ENCODE measurements at regions not wholly inside any gene's neighbourhood (a gene's known extent, or its start where the extent isn't known, plus 50 kb on each side); places are given as distances from the start of the nearest gene placed in this dataset.

DNA sequence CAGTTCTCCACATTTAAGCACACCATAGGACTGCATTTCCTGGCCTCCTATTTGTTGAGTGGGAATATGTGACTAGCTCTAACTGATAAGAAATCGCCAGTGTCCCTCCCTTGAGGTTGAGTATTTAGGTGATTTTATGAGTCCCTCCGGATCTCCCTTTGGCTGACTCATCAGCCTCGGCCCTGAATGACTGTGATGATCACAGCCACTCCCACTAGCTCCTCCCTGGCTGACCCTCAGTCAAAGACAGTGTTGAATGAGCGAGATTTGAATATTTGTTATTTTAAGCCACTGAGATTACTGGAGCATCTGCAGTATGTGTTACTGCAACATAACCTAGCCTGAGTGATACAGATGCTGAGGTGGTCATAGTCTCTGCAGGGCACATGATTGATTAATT lies 515.3 kb downstream of the EPHB1 start:
- no peak for DNase-seq

- no peak for DNase-seq
These were observed 516.6 kb downstream of the EPHB1 start for GRCh38 chr3:135311699-135312098.

DNA sequence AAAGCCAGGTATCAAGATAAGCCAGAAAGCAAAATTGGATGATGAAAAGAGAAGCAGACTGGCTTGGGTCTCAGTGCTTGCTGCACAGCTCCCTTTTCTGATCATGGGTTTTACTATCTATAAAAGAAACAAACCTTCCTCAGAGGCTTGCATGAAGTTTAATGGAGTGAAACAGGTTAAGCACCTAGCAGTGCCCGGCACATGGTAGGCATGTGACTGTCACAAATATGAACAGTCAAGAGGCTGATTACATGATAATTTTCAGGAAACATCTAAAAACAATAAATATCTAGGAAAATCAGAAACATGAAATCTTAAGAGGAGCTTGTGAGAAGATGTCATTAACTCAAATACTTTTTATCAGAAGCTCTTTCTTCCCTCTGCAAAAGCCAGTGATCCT lies 519.2 kb downstream of the EPHB1 start:
- DNase-seq, result no peak

DNA sequence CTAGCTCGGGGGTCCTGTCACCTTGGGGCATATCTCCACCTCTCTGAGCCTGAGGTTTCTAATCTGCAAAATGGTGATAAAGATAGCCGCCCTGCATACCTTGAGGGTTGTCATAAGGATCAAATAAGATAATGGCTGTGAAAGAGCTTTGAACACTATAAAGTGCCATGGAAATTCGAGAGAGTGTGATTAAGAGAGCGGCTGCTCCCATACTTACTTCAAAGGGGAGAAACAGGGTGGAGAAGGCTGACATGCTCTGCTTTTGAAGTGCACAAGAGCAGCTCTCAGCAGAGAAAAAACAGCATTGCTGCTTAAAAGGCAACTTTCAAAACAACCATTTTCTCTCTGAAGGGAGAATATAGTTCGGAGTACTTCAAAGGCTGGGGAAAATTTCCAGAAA lies 529.2 kb downstream of the EPHB1 start:
- DNase-seq, result no peak

GRCh38 chr3:135325096-135325495 lies 530.0 kb downstream of the EPHB1 start:
- DNase-seq, result no peak

DNA sequence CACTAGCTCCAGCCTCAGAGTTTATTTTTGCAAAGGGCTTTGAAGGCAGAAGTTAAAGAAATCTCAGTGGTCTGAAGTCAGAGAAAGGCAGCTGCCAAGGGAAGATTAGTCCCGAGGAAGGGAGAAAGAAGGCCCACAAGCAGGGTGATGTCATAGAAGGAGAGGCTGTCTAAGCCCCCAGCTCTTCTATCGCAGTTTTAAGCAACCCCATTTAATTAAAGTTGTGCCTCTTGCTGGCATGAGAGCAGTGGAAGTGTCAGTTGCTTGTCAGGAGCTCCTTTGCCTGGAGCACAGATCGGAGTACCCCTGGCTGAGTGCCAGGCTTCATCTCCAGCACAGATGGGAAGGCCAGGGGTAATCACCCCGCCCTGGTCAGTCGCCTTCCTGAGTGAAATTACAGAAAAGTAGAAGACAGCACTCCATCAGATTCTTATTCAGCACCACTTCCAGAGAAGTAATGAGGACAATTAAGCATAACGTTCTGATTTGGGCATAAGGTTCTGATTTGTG lies 530.7 kb downstream of the EPHB1 start:
- no peak for DNase-seq

GRCh38 chr3:135326851-135327250 lies 531.8 kb downstream of the EPHB1 start:
- DNase-seq, result no peak

GRCh38 chr3:135328036-135328435 lies 533.0 kb downstream of the EPHB1 start:
- no peak for DNase-seq

GRCh38 chr3:135329479-135329878 lies 534.4 kb downstream of the EPHB1 start:
- no peak for DNase-seq

- DNase-seq, result no peak
These were observed 542.1 kb downstream of the EPHB1 start for GRCh38 chr3:135337192-135337591.

GRCh38 chr3:135348690-135349089 lies 553.6 kb downstream of the EPHB1 start:
- DNase-seq, result no peak

DNA sequence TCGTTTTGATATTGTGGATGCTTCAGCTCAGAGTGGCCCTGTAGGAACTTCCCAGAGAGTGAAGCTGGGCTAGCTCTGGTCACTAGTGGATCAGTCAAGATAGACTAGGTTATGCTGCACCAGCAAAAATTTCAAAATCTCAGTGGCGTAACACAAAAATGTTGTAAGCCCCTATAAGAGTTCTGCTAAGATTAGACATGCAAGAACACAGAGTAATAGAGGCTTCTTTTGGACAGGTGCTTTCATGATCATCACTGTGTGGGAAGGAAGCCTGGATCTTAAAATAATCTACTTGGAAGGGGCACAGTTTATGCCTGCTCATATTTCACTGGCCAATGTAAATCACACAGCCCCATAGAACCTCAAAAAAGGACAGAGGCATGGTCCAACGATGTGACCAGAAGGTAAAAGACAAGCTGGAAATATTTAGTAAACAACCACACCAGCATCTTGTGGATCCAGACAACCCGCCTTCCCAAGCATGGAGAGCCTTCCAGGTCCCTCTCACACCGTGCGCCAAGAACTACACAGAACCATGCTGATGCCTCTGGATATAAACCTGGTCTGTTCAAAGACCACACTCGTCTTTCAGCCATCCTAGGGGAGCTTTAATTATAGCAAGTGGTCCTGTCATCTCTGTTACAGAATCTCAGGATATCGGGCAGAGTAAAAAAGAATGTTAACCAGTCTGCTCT lies 554.3 kb downstream of the EPHB1 start:
- DNase-seq, result no peak

DNA sequence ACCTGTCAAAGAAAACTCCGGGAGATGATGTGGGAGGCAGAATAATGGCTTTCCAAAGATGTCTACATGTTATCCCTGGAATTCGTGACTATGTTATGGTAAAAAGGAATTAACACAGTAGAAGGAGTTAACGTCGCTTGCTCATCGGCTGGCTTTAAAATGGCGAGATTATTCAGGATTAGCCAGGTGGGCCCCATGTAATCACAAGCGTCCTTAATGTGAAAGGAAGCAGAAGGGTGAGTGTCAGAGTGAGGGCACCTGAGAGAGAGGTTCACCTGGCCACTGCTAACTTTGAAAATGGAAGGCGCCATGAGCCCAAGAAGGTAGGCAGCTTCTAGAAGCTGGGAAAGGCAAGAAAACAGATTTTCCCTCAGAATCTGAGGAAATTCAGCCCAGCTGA lies 557.2 kb downstream of the EPHB1 start:
- DNase-seq, result no peak

GRCh38 chr3:135362889-135363288 lies 567.8 kb downstream of the EPHB1 start:
- no peak for DNase-seq

DNA sequence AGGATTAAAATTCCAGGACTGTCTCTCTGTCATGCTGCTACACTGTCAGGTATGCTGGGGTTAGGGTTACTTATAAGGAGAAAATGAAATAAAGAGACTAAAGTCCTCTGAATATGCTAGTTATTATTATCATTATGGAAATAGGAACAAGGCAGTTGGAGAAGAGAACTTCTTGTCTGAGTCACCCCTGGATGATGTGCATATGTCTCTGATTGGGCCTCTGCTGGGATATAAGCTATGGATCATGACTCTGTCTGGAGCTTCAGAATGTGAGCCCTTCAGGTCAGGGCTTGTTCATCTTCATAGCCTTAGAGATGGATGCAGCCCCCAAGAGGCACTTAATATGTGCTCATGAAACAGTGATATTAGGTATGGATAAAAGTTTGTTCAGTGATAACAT lies 569.6 kb downstream of the EPHB1 start:
- DNase-seq, result no peak

DNA sequence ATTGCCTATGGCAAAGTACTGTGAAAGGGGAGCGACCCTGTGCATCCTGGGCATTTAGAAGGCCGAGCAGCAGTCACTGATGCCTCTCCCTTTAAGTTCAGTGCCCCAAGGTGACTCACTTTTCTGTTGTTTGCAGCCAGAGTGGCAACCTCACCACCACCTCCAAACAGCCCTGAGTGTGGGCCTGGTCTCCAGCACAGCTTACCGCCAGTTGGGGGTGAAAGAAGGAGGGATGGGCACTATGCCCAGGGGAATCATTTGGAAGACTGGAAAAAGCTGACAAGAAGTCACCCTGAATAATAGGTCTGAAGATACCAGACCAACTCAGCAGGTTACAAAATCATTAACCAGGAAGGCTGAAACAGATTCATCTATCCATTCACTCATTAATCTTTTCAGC lies 571.8 kb downstream of the EPHB1 start:
- no peak for DNase-seq

DNA sequence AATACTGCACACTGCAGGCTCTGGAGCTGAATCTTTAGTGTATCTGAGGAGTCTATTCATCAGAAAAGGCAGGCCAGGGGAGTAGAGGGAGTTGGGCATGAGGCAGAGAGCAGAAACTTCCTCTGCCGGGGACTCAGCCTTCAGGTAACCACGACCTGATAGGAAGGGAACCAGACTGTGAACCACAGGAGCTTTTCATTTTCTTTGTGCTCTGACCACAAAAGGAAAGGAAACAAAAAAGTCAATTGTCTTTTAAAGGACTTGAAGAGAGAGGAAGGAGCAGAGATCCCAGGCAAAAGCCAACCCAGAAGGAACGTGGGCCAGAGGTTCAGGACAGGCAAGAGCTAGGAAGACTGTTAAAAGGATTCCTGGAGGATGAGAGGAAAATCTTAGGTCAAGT lies 573.3 kb downstream of the EPHB1 start:
- DNase-seq, result no peak

GRCh38 chr3:135368781-135369180 lies 573.7 kb downstream of the EPHB1 start:
- no peak for DNase-seq

DNA sequence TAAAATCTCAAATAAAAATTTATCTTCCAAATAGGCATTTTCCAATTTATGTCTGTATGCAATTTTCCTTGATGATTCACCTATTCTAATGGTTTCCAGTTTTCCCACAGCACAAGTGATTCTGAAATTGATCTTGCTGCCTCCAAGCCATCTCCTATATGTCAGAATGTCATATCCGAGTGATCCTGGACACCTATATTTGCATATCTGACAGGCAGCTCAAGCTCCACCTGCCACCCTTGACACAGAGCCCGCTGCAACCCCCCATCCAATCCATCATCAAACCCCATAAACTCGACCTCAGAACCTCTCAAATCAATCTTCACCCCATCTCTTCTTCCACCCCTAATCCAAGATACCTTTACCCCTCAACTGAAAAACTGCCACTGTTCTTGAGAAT lies 579.5 kb downstream of the EPHB1 start:
- DNase-seq, result no peak

DNA sequence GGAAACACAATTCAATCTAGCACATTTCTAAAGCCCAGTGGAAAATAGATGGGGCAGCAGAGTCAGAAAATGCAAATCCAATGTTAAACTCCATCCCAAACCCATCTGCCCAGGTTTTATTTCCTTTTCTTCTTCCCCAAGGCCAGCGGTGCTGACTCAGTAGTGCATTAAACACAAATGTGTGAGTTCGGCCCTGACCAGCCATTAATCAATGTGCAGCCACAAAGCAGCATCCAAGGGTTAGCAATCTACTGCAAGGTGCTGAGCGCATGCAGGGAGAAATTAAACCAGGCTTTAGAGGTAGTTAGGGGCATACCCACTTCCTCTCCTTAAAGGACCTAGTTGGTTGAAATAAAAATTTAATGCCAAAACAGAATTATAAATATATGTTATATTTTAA lies 583.3 kb upstream of the PPP2R3A start:
- DNase-seq, result no peak

DNA sequence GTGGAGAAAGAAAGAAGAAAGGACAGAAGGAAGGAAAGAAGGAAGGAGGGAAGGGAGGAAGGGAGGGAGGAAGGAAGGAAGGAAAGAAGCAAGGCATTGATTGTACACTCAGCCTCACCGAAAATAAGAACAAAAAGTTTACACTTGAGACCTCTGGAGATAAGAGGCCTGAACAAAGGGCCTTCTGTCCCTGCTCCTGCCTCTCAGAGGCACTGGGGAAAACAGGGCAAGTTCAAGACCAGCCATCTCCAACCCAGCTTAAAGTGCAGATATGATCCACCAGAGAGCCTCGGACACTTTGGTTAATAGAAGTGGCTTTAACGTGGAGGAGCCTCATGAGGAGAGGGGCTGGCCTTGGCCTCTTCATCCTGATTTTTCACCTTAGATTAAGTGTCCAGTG lies 582.9 kb upstream of the PPP2R3A start:
- DNase-seq, result no peak

DNA sequence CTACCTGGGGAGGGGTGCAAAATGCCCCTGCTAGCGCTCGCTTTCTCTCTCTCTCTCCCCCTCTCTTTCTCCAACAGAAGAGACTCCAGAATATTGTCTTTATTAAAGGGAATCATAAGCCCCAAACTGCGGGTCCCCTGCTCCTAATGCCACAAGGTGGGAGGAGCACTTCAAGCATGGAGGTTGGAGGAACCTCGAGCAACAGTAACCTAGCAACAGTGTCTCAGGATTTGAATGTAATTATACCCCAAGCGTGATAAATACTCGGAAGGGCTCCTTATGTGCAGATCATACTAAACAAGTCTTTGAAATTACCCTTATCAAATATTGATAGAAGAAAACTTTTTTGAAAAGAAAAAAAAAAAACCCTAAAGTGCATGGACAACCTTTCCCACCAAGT lies 582.2 kb upstream of the PPP2R3A start:
- no peak for DNase-seq

DNA sequence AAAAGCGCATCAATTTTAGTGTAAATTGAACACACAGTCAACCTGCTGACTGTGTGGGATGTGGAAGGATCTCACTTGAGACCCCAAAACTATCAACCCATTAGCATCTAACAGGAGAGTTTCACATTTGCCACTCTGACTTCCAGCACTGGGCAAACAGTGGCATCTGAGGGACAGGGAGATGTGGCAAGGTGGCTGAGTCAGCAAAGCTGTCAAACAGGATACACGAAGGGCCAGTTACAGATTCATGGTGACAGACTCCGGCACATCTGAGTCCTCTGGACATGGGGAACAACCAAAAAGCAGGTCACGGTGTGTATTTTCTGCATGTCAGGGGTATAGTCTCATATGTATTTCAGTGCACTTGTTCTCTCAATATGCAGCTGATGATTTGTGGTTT lies 573.4 kb upstream of the PPP2R3A start:
- no peak for DNase-seq

DNA sequence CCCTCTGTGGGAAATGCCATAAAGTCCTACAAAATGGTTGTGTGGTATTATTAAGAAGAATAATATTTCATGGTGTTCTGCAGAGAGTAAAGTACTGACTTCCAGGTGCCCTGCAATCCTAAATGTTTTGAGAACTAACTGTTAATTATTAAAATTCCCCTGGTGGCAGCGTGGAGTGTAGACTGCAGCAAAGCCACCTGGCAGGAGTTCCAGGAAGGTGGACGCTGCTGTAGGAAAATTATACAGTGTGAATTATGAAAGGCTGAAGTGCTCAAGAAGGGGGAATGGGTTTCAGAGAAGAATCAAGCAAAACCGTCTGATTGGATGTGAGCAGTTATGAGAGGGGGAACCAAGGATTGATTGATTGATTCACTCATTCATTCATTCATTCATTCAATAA lies 572.4 kb upstream of the PPP2R3A start:
- no peak for DNase-seq

GRCh38 chr3:135393898-135394525 lies 571.5 kb upstream of the PPP2R3A start:
- no peak for DNase-seq

All from MV-4-11 (cell line).